ENCODE measurements at regions not wholly inside any gene's neighbourhood (a gene's known extent, or its start where the extent isn't known, plus 50 kb on each side); places are given as distances from the start of the nearest gene placed in this dataset.

DNA sequence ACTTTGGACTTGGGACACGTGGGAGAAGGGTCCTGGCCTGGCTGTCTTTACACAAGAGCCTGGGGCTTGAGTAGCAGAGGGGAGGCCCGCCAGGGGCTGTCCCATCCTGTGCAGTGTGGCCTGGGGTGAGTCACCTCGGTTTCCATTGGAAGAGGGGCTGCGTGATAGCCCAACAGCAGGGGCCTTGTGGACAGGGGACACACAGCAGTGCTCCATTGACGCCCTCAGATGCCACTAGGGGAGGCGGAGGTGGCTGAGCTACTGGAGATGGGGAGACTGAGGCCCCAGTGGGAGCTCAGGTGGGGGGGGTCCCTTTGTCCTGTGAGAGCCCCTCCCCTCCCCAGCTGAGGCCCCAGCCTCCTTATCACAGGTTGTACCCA, 50.0 kb upstream of the RNU6ATAC start:
- no peak for DNase-seq (ENCODE audit: low read depth in 2 of 2)

DNA sequence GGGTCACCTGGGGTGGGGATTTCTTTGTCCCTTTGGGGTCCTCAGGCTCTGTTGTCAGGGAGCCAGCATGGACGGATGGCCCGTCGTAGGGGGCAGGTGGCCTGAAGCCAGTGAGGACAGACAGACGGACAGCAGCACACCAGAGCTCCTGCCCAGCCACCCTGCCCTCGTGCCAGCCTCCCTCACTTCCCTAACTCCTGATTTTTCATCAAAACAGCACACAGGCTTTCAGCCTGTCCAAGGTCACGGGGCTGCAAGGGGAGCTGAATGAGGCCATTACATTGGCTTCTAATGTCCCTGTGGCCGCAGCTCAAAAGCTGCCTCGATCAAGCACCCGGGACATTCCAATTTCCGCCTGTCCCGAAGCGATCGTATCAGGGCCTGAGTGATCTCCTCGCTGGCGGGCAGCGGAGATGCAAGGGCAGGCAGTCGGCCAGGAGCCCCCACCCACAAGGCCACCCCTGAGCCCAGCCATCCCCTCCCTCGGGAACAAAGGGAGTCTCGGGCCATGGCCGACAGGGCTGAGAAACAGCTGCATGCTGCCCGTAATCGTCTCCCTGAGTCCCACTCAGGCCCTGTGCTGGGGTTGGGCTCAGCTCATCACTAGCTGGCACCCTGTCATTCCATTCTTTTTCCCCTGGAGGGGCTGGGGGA, 50.5 kb upstream of the RNU6ATAC start:
- DNase-seq (ENCODE audit: low read depth in 2 of 2): no peak

DNA sequence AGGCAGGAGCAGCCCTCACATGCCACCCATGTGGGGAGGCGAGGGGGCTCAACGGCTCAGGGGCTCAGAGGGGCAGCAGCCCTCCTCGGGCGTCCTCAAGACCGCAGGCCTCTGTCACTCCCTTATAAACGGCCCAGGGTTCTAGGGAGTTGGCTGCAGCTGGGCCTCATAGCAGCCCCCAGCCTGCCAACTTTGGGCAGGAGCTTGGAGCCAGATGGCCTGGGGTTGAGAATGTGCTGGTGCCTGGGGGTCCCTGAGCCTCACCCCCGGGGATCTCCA, 51.0 kb upstream of the RNU6ATAC start:
- DNase-seq (ENCODE audit: low read depth in 2 of 2): no peak

DNA sequence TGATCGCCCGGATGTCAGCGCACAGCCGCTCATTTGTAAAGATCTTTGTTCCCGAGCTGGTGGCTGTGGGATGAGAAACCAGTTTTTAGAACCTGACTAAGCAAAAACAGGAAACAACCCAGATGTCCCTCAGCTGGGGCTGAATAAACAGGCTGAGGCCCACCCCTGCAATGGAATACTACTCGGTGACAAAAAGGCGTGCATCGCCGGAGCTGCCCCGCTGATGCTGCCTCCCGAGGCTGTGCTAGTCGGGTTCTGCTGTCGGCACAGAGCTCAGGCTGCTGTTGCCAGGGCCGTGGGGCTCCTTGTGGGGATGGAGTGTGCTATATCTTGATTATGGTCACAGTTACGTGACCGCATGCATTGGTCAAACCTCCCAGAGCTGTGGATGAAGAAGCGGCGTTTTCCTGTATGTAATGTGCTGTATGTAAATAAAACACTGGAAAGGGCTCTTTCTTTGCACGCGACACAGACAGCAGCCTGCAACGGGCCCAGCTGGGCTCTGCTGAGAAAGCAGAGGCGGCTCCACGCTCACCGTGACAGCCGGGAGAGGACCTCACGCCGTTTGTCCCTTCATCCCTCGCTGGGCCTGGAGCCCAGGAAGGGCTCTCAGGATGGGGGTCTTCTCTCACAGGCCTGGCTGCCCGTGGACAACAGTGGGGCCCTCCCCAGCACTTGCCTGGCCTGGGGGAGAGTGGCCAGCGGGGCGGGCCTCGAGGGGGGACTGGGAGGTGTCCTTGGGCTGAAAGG, 51.5 kb upstream of the RNU6ATAC start:
- DNase-seq (ENCODE audit: low read depth in 2 of 2): no peak

DNA sequence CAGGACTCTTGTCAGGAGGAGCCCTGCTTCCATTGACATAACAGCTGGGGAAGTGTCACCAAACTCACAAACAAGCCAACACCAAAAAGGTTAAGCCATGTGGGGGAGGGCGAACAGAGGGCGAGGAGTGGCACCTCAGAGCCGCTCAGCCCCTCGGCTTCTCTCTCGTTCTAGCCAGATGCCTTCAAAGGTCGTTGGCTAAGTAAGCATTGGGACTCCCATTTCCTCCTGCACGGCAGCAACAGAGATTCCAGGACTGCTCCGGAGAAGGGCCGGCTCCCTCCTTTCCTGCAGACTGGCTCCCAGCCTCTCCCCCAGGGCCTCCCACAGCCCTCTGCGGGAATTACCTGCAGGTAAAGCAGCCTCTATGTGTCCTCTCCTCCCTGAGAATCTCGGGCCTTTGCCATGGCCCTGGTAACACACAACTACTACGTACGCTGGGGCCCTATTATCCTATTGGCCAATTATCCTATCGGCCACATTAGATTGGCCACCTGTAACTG, 52.1 kb upstream of the RNU6ATAC start:
- no peak for DNase-seq (ENCODE audit: low read depth in 2 of 2)

GRCh38 chr9:134216961-134217360, 52.6 kb upstream of the RNU6ATAC start:
- DNase-seq (ENCODE audit: low read depth in 2 of 2): no peak

DNA sequence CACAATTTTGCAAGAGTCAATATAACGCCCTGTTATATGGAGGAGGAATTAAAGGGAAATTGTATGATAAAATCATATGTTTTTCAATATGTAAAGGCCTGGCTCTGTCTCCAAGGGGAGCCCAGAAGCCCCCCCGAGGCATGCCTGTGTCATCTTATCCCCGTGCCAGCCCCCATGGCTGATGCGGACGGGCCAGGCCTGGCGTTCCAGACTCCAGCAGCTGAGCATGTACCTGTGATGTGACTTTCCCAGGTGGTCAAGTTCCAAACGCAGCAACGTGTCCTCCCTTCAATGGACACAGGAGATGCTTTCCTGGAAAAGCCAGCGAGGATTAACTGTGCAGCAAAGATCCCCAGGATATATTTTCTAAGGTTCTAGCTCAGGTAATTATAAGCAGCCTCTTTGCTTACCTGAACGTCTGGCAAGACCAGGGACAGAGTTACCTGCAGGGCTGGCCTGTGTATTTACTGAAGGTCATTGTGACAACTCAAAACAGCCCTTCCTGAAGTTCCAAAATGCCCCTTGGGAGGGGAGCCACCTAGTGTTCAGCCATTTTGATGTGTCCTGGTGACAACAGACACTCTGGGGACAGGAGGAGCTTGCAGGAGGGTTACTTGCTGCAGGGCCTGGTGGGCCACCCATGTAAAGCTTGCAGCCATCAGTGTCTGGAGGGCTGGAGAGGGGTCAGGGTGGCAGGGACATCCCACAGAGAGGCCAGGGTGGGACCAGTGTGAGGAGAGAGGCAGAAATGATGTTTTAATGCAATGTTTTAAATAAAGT, 53.3 kb upstream of the RNU6ATAC start:
- DNase-seq (ENCODE audit: low read depth in 2 of 2): no peak

- DNase-seq (ENCODE audit: low read depth in 2 of 2): no peak
Measured at GRCh38 chr9:134218230-134218629, 53.9 kb upstream of the RNU6ATAC start.

DNA sequence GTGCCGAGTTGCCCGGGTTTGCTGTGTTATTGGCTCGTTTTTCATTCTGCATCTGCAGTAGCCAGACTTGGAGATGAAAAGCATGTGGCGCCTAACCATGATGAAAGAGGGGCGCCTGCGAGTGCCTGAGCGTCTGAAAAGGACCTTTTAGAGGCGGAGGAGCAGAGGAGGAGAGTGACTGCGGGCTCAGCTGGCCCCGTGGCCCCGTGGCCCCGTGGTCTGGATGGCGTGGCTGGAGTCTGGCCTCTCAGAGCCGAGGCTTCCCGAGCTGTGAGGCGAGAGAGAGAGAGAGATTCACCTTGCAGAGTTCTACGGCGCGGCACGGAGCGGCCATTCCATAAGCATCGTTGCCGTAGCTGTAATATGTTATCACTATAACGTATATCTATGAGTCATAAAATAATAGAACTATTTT, 55.3 kb upstream of the RNU6ATAC start:
- no peak for DNase-seq (ENCODE audit: low read depth in 2 of 2)

- DNase-seq (ENCODE audit: low read depth in 2 of 2): no peak
Measured at GRCh38 chr9:134220311-134220710, 55.9 kb upstream of the RNU6ATAC start.

GRCh38 chr9:134221273-134222017, 57.1 kb upstream of the RNU6ATAC start:
- DNase-seq (ENCODE audit: low read depth in 2 of 2): no peak

- no peak for DNase-seq (ENCODE audit: low read depth in 2 of 2)
Measured at GRCh38 chr9:134222018-134222573, 57.7 kb upstream of the RNU6ATAC start.

- DNase-seq (ENCODE audit: low read depth in 2 of 2): no peak
Measured at GRCh38 chr9:134223091-134223490, 58.7 kb upstream of the RNU6ATAC start.

- no peak for DNase-seq (ENCODE audit: low read depth in 2 of 2)
Measured at GRCh38 chr9:134223591-134224122, 59.3 kb upstream of the RNU6ATAC start.

- DNase-seq (ENCODE audit: low read depth in 2 of 2): no peak
Measured at GRCh38 chr9:134224127-134224526, 59.8 kb upstream of the RNU6ATAC start.

DNA sequence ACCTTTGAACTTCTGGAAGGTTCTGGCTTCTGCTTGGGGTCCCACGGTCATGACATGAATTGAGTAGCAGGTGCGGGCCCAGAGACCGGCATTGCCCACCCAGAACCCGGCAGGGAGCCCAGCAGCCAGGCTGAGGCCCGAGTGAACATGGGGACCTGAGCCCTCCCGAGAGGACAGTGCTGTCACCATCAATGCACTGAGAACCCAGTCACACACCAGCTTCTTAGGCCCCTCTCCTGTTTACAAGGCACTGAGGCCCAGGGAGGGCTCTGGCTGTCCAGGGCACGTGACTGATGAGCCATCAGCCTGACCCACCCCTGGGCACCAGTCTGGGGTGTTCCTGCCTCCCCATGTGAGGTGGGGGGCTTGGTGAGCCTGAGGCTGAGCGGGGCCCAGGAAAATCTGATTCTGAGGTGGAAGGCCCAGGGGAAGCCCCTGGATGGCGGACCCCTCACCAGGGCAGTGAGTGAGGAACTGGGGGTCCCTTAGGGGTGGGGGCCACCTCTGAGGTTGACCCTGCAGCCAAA, 60.3 kb upstream of the RNU6ATAC start:
- no peak for DNase-seq (ENCODE audit: low read depth in 2 of 2)

- no peak for DNase-seq (ENCODE audit: low read depth in 2 of 2)
Measured at GRCh38 chr9:134225186-134225585, 60.8 kb upstream of the RNU6ATAC start.

DNA sequence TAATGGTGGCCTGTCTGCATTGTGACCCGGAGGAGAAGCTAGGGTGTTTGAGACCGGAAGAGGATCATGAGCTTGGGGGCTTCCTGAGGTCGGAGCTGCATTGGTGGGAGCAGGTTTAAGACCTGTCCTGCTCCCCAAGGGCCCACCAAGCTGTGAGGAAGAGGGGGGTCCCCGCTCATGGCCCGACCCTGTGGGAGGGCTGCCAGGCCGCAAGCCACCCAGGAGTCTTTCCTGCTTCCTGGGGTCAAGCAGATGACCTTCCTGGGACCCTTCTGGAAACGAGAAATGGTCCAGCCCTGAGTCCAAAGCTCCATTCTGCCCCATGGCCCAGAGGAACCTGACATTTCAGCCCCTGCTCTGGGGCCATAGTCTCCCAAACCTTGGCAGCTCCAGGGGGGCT, 61.5 kb upstream of the RNU6ATAC start:
- DNase-seq (ENCODE audit: low read depth in 2 of 2): no peak

DNA sequence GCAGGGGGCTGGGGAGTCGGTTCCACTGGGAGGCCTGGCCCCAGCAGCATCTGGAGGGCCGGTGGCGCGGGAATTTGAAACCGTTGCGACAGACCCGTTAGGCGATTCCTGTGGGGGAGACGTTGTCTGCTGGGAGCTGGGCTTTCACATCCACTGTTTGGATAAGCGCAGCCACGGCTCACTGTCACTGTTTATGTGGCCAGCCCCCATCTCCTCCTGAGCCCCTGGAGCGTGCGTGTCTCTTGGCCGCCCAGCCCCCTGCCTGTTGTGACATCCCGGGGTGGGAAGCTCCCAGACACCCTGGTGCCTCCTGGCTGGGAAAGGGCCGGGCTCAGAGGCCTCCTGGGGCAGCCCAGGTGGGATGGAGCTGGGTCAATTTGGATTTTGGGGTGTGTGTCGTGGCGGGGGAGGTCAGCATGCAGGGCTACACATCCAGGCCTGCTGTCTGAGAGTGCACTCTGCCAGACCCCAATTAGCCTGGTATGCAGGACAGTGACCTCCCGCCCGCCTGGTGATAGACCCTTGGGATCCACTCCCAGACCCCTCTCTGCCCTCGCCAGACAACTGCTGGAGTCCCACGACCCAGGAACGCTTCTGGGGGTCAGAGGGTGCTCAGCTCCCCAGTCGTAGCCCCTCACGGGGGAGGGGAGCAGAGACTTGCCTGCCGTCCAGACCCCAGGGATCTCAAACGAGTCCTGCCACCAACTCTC, 62.0 kb upstream of the RNU6ATAC start:
- DNase-seq (ENCODE audit: low read depth in 2 of 2): no peak
